NT2/D1 (cell line): ENCODE measurements at regions not wholly inside any gene's neighbourhood (a gene's known extent, or its start where the extent isn't known, plus 50 kb on each side); places are given as distances from the start of the nearest gene placed in this dataset.

Experiments
- YY1 ChIP-seq: IDR thresholded peaks from 2 replicates; pipeline ENCODE4 v1.6.1; 2011; ENCODE audit not compliant: insufficient read length, insufficient read depth
- ZNF274 ChIP-seq: IDR thresholded peaks from 2 replicates; pipeline ENCODE4 v1.6.1; 2011; ENCODE audit warnings: mild to moderate bottlenecking, low read depth, low read length

- TF ChIP-seq ZNF274 (no peak), YY1 (no peak)
These were observed 354.2 kb downstream of the RBM43 start for GRCh38 chr2:150907466-150907865.
